GM18519 (cell line): ENCODE measurements at regions not wholly inside any gene's neighbourhood (a gene's known extent, or its start where the extent isn't known, plus 50 kb on each side); places are given as distances from the start of the nearest gene placed in this dataset.

Experiments used
- ATAC-seq: cut with Tn5 transposase; IDR thresholded peaks from one replicate; pipeline ENCODE4 v1.9.1; 2021; ENCODE audit warnings: mild to moderate bottlenecking, moderate library complexity; ENCODE audit not compliant: unreplicated experiment, low FRiP score

DNA sequence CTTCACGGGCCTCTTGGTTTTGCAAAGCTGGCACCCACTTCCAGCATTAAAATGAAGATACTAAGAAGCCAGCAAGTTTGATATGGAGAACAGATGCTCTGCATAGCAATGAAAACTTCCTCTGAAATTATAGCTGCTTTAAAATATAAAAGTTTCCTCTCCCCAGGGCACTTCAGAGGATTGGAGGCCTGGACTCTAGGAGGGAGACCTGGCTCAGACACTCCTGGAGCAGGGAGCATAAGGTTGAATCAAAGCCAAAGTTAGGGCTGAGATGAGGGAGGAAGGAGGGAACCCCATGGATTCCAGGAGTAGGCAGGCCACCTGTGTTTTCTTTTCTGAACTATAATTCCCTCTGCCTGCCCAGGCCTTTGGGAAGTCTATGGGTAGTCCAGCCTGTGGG lies 176.0 kb upstream of the RPL38 start:
- ATAC-seq = no peak

DNA sequence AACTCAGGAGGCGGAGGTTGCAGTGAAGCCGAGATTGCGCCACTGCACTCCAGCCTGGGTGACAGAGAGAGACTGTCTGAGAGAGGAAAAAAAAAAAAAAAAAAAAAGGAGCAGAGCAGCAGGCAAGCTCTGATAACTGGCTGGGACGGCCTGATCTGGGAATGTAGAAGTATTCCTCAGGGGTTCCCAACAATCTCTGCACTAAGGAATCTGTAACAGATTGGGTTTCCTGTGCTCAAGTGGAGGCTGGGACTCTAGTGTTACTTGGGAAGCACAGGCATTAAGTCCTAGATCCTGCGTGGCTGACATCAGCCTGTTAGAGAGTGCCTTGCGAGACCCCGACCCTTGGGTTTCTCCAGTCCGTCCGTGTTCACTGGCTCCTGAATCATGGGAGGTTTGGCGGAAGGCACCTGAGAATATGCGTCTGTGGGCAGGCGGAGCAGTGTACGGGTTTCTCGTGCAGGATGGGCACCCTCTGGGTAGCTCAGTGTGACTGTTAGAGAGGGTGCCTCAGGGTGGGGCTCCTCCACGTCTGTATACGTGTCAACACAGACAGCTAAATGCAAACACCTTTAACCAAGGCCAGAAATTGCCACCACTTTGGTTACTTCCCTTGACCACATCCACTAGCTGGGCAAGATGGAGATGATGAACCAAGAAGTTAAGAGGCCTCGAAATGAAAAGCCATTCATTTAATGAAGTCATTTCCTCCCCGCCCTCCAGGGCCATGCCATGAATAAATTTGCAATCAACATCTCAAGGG lies 174.9 kb upstream of the RPL38 start:
- no peak for ATAC-seq

GRCh38 chr17:74031316-74032090 lies 172.0 kb upstream of the RPL38 start:
- no peak for ATAC-seq

DNA sequence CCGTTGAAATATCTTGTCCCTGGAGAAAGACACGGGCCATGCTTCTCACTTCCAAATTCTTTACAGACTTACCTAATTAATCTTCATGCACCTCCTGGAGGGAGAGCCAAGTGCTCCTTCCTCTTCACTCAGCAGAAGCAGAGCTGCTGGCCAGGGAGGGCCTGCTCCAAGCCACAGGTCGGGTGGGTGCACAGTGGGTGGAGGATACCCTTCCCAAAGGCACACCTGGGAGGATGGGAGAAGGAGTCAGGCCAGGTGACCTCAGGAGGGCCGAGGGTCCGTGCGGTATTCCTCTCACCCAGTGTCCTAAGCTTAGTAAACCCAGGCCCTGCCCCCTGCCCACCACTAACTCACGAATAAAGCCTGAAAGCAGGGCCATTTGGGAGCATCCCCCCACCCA lies 171.3 kb upstream of the RPL38 start:
- no peak for ATAC-seq

GRCh38 chr17:74037320-74037719 lies 166.2 kb upstream of the RPL38 start:
- ATAC-seq = no peak

GRCh38 chr17:74040291-74040690 lies 163.2 kb upstream of the RPL38 start:
- ATAC-seq = no peak

GRCh38 chr17:74040729-74041128 lies 162.7 kb upstream of the RPL38 start:
- ATAC-seq = no peak

DNA sequence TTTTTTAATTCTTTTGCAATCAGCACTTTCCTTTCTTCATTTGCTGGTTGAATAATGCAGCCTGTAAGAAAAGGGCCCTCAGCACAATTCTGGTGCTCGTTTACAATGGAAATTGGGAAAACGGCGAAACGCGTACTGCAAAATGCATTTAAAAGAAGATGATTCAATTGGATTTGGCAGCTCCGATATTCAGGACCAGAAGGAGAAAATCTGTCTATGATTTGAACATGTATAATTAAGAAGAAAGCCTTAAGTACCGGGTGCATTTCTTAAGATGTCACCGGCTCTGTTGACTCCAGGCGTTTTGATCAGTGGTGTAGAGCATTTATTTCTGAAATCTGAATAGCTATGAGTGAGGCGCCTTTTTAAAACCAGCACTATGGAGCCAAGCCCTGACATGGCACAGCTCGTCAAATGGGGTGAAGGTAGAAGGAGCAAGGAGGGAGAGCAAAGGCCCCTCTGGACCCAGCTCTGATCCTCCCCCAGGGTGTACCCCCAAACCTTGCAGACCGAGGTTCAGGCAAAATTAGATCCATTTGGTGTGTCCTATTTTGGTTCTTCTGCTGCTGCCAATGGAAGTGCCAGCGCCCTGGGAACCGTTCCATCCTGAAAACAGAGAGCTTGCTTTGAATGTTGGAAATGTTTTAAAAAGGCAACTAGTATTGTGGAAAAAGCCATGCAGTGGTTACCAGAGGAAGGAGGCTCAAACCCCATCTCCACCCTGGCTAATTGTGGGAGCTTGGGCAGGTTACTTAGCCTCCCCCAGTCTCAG lies 161.4 kb upstream of the RPL38 start:
- no peak for ATAC-seq

DNA sequence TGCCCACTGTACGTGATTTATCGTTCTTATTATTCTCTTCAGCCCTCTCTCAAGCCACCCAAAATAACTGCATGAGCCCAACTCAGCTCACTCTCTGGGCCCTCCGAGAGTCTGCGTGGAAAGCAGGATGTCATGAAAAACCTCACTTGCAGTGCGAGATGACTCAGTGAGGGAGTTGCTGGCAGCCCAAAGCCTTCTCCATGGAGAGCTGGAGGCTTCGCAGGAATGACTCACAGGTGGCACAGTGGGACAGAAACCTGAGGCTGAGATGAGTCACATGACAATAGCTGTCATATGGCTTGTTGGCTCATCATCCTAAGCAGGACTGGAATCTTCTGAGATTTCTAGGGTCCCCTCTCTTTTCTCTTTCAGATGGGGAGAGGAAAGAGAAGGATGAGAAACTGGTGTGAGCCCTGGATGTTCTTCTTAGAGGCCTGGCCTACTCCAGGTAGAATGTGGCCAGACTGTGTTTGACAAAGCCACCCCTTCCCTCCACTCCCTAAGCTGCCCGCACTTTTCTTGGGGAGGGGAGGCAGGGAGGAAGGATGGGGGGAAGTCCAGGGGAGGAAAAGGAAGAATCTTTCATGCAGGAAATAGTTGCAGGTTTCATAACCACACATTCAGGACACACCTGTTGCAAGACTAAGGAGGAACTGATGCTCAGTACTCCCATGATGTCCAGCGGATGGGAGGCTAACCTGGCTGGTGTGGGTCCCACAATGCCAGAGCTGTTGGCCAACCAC lies 160.6 kb upstream of the RPL38 start:
- ATAC-seq = no peak

GRCh38 chr17:74043976-74044375 lies 159.5 kb upstream of the RPL38 start:
- no peak for ATAC-seq

GRCh38 chr17:74045608-74046280 lies 157.7 kb upstream of the RPL38 start:
- ATAC-seq = no peak

GRCh38 chr17:74049167-74049966 lies 154.1 kb upstream of the RPL38 start:
- no peak for ATAC-seq

- no peak for ATAC-seq
Measured at GRCh38 chr17:74049967-74050458, 153.5 kb upstream of the RPL38 start.

DNA sequence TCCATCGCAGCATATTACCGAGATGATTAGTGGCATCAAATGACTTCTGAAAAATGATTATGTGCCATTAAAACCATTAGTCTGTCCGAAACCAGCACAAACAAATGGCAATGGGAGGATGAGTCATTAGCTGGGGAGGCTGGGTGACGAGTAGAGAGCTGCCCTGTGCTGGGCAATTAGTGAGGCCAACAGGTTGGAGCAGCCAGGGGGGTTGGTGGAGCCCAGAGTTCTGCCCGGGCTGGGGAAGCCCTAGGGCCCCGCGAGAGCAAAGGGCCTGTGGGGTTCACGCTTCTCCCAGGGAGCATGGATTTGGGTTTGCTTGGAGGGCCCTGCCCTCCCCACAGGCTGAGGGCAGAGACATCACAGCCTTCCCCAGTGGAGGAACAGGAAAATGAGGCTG lies 152.1 kb upstream of the RPL38 start:
- ATAC-seq = no peak

GRCh38 chr17:74052993-74053711 lies 150.3 kb upstream of the RPL38 start:
- no peak for ATAC-seq

GRCh38 chr17:74053712-74054078 lies 149.8 kb upstream of the RPL38 start:
- ATAC-seq = no peak

DNA sequence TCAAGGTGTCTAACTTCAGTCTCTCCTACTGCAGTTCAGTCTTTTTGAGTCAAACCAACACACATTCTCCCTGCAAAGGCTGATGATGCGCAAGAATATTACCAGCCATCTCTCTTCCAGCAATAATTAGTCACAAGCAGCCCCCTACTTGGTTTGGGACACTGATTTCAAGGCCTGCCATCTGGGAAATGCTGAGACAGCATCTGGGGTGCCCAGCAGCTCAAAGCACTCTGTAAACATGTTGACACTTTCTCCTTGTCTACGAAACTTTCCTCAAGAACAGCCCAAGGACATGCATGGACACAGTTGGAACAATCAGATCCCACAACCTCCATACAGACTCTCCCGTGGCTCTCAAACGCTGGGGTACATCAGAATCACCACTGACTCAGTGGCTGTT lies 149.2 kb upstream of the RPL38 start:
- no peak for ATAC-seq

- ATAC-seq = no peak
Measured at GRCh38 chr17:74055508-74056160, 147.8 kb upstream of the RPL38 start.
